H1 (cell line): ENCODE measurements at regions not wholly inside any gene's neighbourhood (a gene's known extent, or its start where the extent isn't known, plus 50 kb on each side); places are given as distances from the start of the nearest gene placed in this dataset.

ENCODE experiments used
- CTCF ChIA-PET: fragments of 300-600 bp; sonication (Branson Sonifier 250); formaldehyde crosslinking; loops from one replicate; lab custom pipeline; 2021; ENCODE audit not compliant: partially characterized antibody; lab: Charles Lee
- POLR2A ChIA-PET: fragments of 300-600 bp; sonication (Branson Sonifier 250); formaldehyde crosslinking; loops from one replicate; lab custom pipeline; 2021; ENCODE audit warnings: inconsistent platforms; ENCODE audit not compliant: partially characterized antibody; lab: Charles Lee
- DNase-seq, 2 experiments: peaks; one replicate each; pipeline versions ENCODE4 v3.0.0 to v3.0.0-alpha.2; 2010 to 2022; ENCODE audit warnings: low spot score in 2 of 2, low read depth in 1 of 2, mixed read lengths in 1 of 2
- FAIRE-seq: peaks from 2 replicates; lab custom pipeline; 2011; peaks lifted over from hg19 to GRCh38; lab: Jason Lieb, UNC
- H2AFZ ChIP-seq: 2 replicates; pipeline ENCODE4 v1.8.1; 2012; ENCODE audit warnings: low read length, inconsistent platforms
- H2AK5ac ChIP-seq: 2 replicates; pipeline ENCODE4 v1.6.1; 2013; ENCODE audit warnings: low read depth, low read length
- H2BK120ac ChIP-seq: replicated peaks from 2 replicates; pipeline ENCODE3; 2013; ENCODE audit warnings: low read depth, low read length, inconsistent platforms
- H2BK12ac ChIP-seq: 2 replicates; pipeline ENCODE4 v1.6.1; 2013; ENCODE audit warnings: low read depth, low read length
- H2BK15ac ChIP-seq: 2 replicates; pipeline ENCODE4 v1.6.1; 2013; ENCODE audit warnings: low read length
- H2BK20ac ChIP-seq: 2 replicates; pipeline ENCODE4 v1.6.1; 2013; ENCODE audit warnings: low read length
- H2BK5ac ChIP-seq: 2 replicates; pipeline ENCODE4 v1.6.1; 2013; ENCODE audit warnings: low read depth, low read length
- H3K14ac ChIP-seq: 2 replicates; pipeline ENCODE4 v1.6.1; 2013; ENCODE audit warnings: inconsistent platforms; ENCODE audit not compliant: insufficient read length
- H3K18ac ChIP-seq: 2 replicates; pipeline ENCODE4 v1.6.1; 2013; ENCODE audit warnings: low read length; ENCODE audit errors: extremely low read depth
- H3K23ac ChIP-seq: 2 replicates; pipeline ENCODE4 v1.6.1; 2013; ENCODE audit warnings: inconsistent platforms; ENCODE audit not compliant: insufficient read length
- H3K23me2 ChIP-seq: 2 replicates; pipeline ENCODE4 v1.6.1; 2013; ENCODE audit warnings: low read depth, low read length
- H3K27ac ChIP-seq: 2 replicates; pipeline ENCODE4 v1.6.1; 2011; ENCODE audit warnings: low read depth, low read length, inconsistent platforms
- H3K27me3 ChIP-seq, 4 experiments: replicated peaks in 1 of 4; 1 replicate in 1 of 4; 2 replicates in 3 of 4; pipeline versions ENCODE4 v1.6.1 to v1.8.1; 2011 to 2013; ENCODE audit warnings: low read length in 3 of 4, mild to moderate bottlenecking in 3 of 4, inconsistent platforms in 2 of 4, mixed read lengths in 2 of 4, moderate library complexity in 1 of 4; ENCODE audit not compliant: control insufficient read depth in 3 of 4, insufficient read depth in 3 of 4; ENCODE audit errors: extremely low read depth in 1 of 4
- H3K36me3 ChIP-seq, 4 experiments: 2 replicates each; pipeline versions ENCODE4 v1.6.1 to v1.8.1; 2011 to 2013; ENCODE audit warnings: mild to moderate bottlenecking in 4 of 4, low read length in 3 of 4, moderate library complexity in 2 of 4, control low read depth in 1 of 4, inconsistent platforms in 1 of 4; ENCODE audit not compliant: insufficient read depth in 4 of 4, control insufficient read depth in 2 of 4
- H3K4ac ChIP-seq: replicated peaks from 2 replicates; pipeline ENCODE3; 2013; ENCODE audit warnings: low read length, low read depth, mixed read lengths, inconsistent platforms; ENCODE audit not compliant: insufficient read length
- H3K4me1 ChIP-seq, 4 experiments: replicated peaks in 1 of 4; 1 replicate in 1 of 4; 2 replicates in 3 of 4; pipeline versions ENCODE4 v1.6.1 to v1.8.1; 2011 to 2013; ENCODE audit warnings: low read length in 3 of 4, inconsistent platforms in 2 of 4, mixed read lengths in 1 of 4; ENCODE audit not compliant: insufficient read depth in 4 of 4, control insufficient read depth in 3 of 4
- H3K4me2 ChIP-seq, 2 experiments: 2 replicates each; pipeline versions ENCODE4 v1.6.1 to v1.8.1; 2011 to 2013; ENCODE audit warnings: low read depth in 2 of 2, low read length in 2 of 2, control low read depth in 1 of 2, inconsistent platforms in 1 of 2, mild to moderate bottlenecking in 1 of 2; ENCODE audit not compliant: insufficient read depth in 1 of 2
- H3K4me3 ChIP-seq, 4 experiments: fragments of 200-600, 300-600 bp in 1 of 4; sonication (generic), shearing (Covaris generic), sonication (Bioruptor Twin) in 1 of 4; 2 replicates each; pipeline versions ENCODE4 v1.5.1 to v1.8.1; 2011 to 2016; ENCODE audit warnings: low read length in 4 of 4, low read depth in 3 of 4, control low read depth in 2 of 4, inconsistent platforms in 2 of 4, mild to moderate bottlenecking in 2 of 4, mixed read lengths in 1 of 4, moderate library complexity in 1 of 4; ENCODE audit not compliant: insufficient read depth in 2 of 4; ENCODE audit errors: extremely low read depth in 1 of 4
- H3K56ac ChIP-seq: replicated peaks from 2 replicates; pipeline ENCODE3; 2013; ENCODE audit warnings: low read depth, mild to moderate bottlenecking, mixed read lengths, low read length, inconsistent platforms; ENCODE audit not compliant: insufficient read length
- H3K79me1 ChIP-seq: 2 replicates; pipeline ENCODE4 v1.6.1; 2013; ENCODE audit warnings: low read depth, low read length, control low read depth
- H3K79me2 ChIP-seq, 2 experiments: 2 replicates each; pipeline versions ENCODE4 v1.6.1 to v1.8.1; 2012 to 2013; ENCODE audit warnings: low read length in 2 of 2, mild to moderate bottlenecking in 2 of 2, inconsistent platforms in 1 of 2; ENCODE audit not compliant: insufficient read depth in 2 of 2, control insufficient read depth in 1 of 2
- H3K9ac ChIP-seq, 4 experiments: replicated peaks in 1 of 4; 1 replicate in 1 of 4; 2 replicates in 3 of 4; pipeline versions ENCODE4 v1.6.1 to v1.8.1; 2011 to 2013; ENCODE audit warnings: low read depth in 3 of 4, low read length in 3 of 4, control low read depth in 2 of 4, mild to moderate bottlenecking in 2 of 4, moderate library complexity in 2 of 4, inconsistent platforms in 1 of 4; ENCODE audit errors: extremely low read depth in 1 of 4
- H3K9me3 ChIP-seq, 2 experiments: 2 replicates each; pipeline versions ENCODE4 v1.6.1 to v1.8.1; 2012 to 2013; ENCODE audit warnings: mild to moderate bottlenecking in 2 of 2, moderate library complexity in 2 of 2, control low read depth in 1 of 2, inconsistent platforms in 1 of 2, low read depth in 1 of 2, low read length in 1 of 2, mixed read lengths in 1 of 2; ENCODE audit not compliant: insufficient read depth in 2 of 2
- H4K20me1 ChIP-seq, 2 experiments: replicated peaks in 1 of 2; 2 replicates each; pipeline versions ENCODE3 to v1.8.1; 2011 to 2013; ENCODE audit warnings: inconsistent platforms in 2 of 2, low read length in 2 of 2, mild to moderate bottlenecking in 1 of 2; ENCODE audit not compliant: insufficient read depth in 2 of 2, control insufficient read depth in 1 of 2
- H4K5ac ChIP-seq: 2 replicates; pipeline ENCODE4 v1.6.1; 2013; ENCODE audit warnings: low read length, low read depth, mixed read lengths, inconsistent platforms; ENCODE audit not compliant: insufficient read length
- H4K8ac ChIP-seq: 2 replicates; pipeline ENCODE4 v1.8.0; 2013; ENCODE audit warnings: mild to moderate bottlenecking, moderate library complexity, low read length, inconsistent platforms; ENCODE audit not compliant: insufficient read depth; ENCODE audit errors: extremely low read depth
- H4K91ac ChIP-seq: replicated peaks from 2 replicates; pipeline ENCODE3; 2013; ENCODE audit warnings: low read length, mixed read lengths, inconsistent platforms; ENCODE audit not compliant: insufficient read length
- BCL11A ChIP-seq, 2 experiments: IDR thresholded peaks; one replicate each; pipeline ENCODE4 v1.6.1; 2011; ENCODE audit warnings: low read depth in 2 of 2, low read length in 2 of 2, mild to moderate bottlenecking in 2 of 2
- CEBPB ChIP-seq: IDR thresholded peaks from 2 replicates; pipeline ENCODE4 v1.6.1; 2012; ENCODE audit warnings: low read depth, low read length
- GABPA ChIP-seq: IDR thresholded peaks from 2 replicates; pipeline ENCODE4 v1.6.1; 2011; ENCODE audit warnings: mild to moderate bottlenecking, low read length, moderate library complexity, borderline replicate concordance; ENCODE audit not compliant: insufficient read depth
- GTF2F1 ChIP-seq: IDR thresholded peaks from 2 replicates; pipeline ENCODE4 v1.6.1; 2012; ENCODE audit warnings: low read depth, low read length, improper control_type of control experiment, borderline replicate concordance
- POLR2AphosphoS5 ChIP-seq: IDR thresholded peaks from 2 replicates; pipeline ENCODE4 v1.6.1; 2011; ENCODE audit warnings: low read depth, low read length
- TBP ChIP-seq: IDR thresholded peaks from 2 replicates; pipeline ENCODE4 v1.6.1; 2011; ENCODE audit warnings: low read depth, low read length, improper control_type of control experiment
- TEAD4 ChIP-seq: IDR thresholded peaks from 2 replicates; pipeline ENCODE4 v1.6.1; 2012; ENCODE audit warnings: low read depth, low read length, inconsistent platforms, mixed read lengths
- WGBS, 2 experiments: shearing (Covaris generic) in 1 of 2; methylation state at CpG; one replicate each; pipeline versions ENCODE4 v1.1.6 to v1.1.7; 2013 to 2015; ENCODE audit warnings: low lambda C conversion rate in 2 of 2, mixed read lengths in 2 of 2, inconsistent platforms in 1 of 2, low coverage in 1 of 2, missing lambda C conversion rate in 1 of 2; ENCODE audit not compliant: insufficient replicate concordance in 2 of 2, insufficient coverage in 1 of 2, insufficient read length in 1 of 2; ENCODE audit errors: extremely low coverage in 1 of 2, missing lambda C conversion rate in 1 of 2; 5-methylcytosine and 5-hydroxymethylcytosine counted together
- TF ChIP-seq, protein P1 (sequence below): IDR thresholded peaks from 2 replicates; pipeline ENCODE4 v1.6.1; 2012; ENCODE audit warnings: low read length, inconsistent platforms
- TF ChIP-seq, protein P2 (sequence below): IDR thresholded peaks from 2 replicates; pipeline ENCODE4 v1.6.1; 2012; ENCODE audit warnings: inconsistent platforms

- Histone ChIP-seq H2BK120ac (no peak overlapping the region), H3K4me1 (no peaks in the 10 kb centered on the region), H3K79me1 (no peaks in the 10 kb centered on the region), H2BK20ac (no peak overlapping the region), H3K27me3 (no peaks in the 10 kb centered on the region), H3K14ac (no peak overlapping the region), H2BK12ac (no peak overlapping the region), H2BK5ac (no peak overlapping the region), H3K23ac (no peak overlapping the region), H3K4me2 (no peak overlapping the region), H3K23me2 (peaks cover 11% of the 10 kb centered on the region; the same call in 1 of the 2 replicates), H3K9me3 (peaks cover 24 to 32% of the 10 kb centered on the region in 2 experiments; a peak in 3 of 4 replicates), H3K79me2 (no peaks in the 10 kb centered on the region), H3K36me3 (no peaks in the 10 kb centered on the region), H3K56ac (no peak overlapping the region), H3K4ac (no peak overlapping the region), H3K18ac (no peak overlapping the region), H4K8ac (no peak overlapping the region), H3K9ac (no peak overlapping the region), H3K27ac (no peak overlapping the region), H4K20me1 (peaks cover 0 to 3% of the 10 kb centered on the region in 2 experiments), H3K4me3 (no peak overlapping the region), H2BK15ac (no peak overlapping the region), H2AFZ (no peak overlapping the region), H2AK5ac (no peak overlapping the region), H4K91ac (no peak overlapping the region), H4K5ac (no peak overlapping the region)
- TF ChIP-seq POLR2AphosphoS5: no peak
- TF ChIP-seq TEAD4: no peak
- no peak for TF ChIP-seq TBP
- no peak for TF ChIP-seq BCL11A (IDR thresholded peaks at IDR 0.05; ENCODE audit: low read depth in 2 of 2, low read length in 2 of 2)
- TF ChIP-seq, protein P1, sequence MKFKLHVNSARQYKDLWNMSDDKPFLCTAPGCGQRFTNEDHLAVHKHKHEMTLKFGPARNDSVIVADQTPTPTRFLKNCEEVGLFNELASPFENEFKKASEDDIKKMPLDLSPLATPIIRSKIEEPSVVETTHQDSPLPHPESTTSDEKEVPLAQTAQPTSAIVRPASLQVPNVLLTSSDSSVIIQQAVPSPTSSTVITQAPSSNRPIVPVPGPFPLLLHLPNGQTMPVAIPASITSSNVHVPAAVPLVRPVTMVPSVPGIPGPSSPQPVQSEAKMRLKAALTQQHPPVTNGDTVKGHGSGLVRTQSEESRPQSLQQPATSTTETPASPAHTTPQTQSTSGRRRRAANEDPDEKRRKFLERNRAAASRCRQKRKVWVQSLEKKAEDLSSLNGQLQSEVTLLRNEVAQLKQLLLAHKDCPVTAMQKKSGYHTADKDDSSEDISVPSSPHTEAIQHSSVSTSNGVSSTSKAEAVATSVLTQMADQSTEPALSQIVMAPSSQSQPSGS: no peak
- TF ChIP-seq, protein P2, sequence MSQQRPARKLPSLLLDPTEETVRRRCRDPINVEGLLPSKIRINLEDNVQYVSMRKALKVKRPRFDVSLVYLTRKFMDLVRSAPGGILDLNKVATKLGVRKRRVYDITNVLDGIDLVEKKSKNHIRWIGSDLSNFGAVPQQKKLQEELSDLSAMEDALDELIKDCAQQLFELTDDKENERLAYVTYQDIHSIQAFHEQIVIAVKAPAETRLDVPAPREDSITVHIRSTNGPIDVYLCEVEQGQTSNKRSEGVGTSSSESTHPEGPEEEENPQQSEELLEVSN: no peak
- TF ChIP-seq GTF2F1: no peak
- TF ChIP-seq CEBPB: no peak
- TF ChIP-seq GABPA: no peak
- FAIRE-seq (no peak), DNase-seq (no peak)
- 87% methylated on average over 4 of the region's 4 CpGs; no CpG with 5 or more reads in 1 of the 2 experiments for WGBS, 2 experiments
- ChIA-PET CTCF (interaction anchor here (1.2 kb wide), 1 partner anchor 12 kb away, joined by 5 read pairs; no protein-coding TSS in a partner anchor), POLR2A (no interaction called here)
Observed at GRCh38 chr1:29719253-29719652, 482.9 kb downstream of the PTPRU start.
